ENCODE measurements at regions not wholly inside any gene's neighbourhood (a gene's known extent, or its start where the extent isn't known, plus 50 kb on each side); places are given as distances from the start of the nearest gene placed in this dataset.
"Not testable (repeated sequence)": the region's sequence is repeated elsewhere in the genome, so short reads cannot be mapped to it uniquely, and the experiment has no call there.

DNA sequence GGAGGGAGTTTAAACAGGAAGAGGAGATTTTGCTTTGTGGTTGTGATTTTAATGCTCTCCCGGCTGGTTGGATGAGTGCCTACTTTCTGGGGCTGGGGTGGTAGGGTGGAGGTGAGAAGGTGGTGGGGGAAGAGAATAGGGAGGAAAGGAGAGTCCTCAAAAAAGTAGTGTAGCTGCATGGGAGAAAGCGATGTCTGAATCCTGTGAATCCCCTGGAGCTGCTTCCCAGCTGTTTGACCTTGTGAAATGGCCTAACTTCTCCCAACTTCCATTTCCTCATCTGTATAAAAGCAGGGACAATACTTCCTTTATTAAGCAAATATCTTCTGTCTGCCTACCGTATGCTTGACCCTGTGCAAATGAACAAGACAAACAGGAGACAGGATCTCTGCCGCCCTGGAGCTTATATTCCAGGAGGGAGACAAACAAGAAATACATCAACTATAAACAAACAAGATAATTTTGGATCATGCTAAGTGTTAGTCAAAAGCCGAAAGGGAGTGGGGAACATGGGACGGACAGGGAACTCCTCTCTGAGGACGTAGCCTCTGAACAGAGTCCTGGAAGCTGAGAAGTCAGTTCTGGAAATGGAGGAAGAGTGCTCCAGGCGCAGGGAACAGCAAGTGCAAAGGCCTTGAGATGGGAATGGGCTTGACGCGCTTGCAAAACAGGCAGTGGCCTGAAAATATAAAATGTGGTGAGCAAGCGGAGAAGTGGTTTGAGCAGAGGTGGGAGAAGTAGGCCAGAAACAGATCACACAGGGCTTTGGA lies 103.5 kb downstream of the SPRY4 start:
- peak; percentile 37 to 68 for DNase-seq

DNA sequence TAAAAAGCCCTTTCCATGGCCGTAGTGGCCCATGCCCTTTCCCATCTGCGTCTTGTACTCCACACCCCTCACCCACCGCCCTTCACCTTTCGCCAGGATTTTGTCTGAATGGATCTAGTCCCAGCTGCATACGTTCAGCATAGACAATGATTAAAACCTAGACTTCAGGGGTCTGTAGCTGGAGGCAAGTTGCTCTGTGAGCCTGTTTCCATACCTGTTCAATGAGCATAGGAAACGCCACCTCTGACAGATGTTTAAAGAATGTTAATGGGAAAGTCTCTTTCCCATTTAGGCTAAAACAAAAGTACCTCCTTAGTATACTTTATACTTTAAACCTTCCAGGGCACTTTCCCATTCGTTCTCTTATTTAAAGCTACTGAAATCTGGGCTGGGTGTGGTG lies 105.7 kb downstream of the SPRY4 start:
- DNase-seq: no peak

DNA sequence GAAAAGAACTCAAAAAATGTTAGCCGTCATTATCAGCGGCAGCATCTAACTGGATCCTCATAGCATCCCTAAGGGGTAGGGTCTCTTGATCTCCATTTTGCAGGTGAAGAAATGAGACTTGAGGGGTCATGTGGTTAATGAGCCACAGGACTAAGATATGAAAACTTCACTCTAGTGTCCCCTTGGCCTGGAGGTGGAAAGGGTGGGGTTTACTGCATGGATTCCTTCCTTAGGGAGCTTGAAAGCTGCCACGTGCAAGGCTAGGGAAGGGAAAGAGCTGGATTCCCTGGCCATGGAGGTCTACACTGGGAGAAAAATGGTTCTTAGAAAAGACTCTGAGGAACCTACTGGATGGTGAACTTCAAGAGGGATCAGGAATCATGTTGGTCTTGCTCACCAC lies 107.9 kb downstream of the SPRY4 start:
- no peak for DNase-seq

DNA sequence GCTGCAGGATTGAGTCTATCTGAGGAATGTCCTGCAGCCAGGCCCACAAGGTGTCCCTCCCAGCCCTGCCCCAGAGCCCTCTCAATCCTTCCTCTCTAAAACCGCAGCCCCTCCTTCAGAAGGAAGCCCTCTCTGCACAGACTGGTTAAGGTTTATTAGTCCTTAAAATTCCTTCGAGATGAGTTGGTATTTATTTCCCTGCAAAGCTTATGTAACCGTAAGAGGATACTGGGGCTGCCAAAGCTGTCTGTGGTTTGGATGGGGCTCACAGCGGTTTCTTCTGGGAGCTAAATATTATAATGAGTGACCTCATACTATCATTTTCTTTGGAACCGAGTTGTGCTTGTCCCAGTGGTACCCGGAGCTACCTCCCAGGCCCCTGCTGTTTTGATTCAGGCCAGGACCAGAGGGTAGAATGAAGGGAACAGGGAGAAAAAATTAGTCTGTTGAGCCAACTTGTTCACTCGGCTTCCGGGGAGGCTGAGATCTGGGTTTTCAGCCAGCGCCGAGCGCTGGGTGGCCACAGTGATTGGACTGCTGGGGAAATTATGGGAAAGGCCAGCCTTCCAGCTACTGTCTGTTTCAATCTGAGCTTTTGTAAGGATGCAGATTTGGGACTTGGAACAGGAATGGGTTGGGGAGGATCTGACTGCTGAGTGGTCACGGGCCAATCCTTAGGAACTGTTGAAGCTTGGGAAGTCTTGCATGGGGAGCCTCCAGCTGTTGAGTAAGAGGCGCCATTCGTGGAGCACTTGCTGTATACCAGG lies 107.5 kb downstream of the NDFIP1 start:
- DNase-seq: no peak

DNA sequence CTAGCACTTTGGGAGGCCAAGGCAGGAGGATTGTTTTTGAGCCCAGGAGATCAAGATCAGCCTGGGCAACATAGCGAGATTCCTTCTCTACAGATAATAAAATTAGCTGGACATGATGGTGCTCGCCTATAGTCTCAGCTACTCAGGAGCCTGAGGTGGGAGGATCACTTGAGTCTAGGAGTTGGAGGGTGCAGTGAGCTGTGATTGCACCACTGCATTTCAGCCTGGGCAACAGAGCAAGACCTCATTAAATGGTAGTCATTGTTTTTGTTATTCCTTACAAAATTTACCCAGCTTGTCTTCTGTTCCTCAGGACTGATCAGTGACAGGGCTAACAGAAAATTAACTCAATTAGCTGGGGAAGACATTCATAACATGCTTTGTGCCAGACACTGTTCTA lies 104.5 kb downstream of the NDFIP1 start:
- DNase-seq: no peak

DNA sequence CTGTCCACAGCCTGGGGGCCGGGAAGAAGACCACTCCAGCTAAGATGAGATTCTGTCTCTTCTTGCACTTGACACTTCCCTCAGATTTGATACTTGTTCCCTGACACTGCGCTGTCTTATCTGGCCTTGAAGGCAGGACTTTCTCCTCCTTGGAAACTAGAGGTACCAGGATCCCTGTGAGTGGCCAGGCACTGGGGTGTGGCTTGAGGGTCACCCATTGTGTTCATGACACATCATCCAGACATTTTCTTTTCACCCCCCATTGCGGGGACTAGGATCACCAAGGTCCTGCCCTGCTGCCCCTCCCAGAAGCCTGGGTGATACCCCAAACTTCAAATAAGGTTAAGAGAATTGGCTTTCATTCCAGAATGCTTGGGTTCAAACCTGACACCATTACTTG lies 103.3 kb downstream of the NDFIP1 start:
- DNase-seq: no peak

DNA sequence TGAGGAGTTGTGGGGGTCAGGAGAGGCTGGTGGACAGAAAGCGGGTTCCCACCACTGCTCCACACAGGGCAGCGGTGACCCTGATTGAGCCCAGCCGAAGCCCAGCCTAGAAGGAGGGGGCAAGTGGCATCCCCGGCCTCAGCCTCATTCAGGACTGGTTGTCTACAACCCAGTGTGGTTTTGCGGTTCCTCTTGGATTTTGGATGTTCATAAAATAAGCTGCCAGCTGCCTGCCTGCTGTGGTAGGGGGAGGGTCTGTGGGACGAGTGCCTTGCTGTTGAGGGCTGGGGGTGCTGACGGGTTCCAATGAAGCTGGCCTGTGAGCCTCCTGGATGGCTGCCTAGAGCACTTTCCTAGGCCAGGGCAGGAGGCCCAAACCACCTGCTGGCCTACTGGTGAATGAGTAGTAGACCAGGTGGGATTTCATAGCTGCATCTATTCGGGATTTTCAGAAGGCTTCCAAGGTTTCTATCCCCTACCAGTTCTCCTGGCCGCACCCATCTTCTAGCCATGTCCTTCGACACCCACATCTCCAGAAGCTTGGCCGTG lies 102.4 kb downstream of the NDFIP1 start:
- no peak for DNase-seq

DNA sequence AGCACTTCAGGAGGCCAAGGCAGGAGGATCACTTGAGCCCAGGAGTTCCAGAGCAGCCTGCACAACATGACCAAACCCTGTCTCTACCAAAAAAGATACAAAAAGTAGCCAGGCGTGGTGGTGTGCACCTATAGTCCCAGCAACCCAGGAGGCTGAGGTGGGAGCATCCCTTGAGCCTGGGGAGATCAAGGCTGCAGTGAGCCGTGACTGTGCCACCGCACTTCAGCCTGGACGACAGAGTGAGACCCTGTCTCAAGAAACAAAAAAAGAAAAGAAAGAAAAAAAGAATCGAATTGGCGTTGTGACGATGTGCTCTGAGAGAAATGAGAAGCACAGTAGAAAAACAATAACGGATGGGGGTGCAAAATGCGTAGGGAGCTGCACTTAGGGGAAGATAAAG lies 101.4 kb downstream of the NDFIP1 start:
- DNase-seq: no peak

DNA sequence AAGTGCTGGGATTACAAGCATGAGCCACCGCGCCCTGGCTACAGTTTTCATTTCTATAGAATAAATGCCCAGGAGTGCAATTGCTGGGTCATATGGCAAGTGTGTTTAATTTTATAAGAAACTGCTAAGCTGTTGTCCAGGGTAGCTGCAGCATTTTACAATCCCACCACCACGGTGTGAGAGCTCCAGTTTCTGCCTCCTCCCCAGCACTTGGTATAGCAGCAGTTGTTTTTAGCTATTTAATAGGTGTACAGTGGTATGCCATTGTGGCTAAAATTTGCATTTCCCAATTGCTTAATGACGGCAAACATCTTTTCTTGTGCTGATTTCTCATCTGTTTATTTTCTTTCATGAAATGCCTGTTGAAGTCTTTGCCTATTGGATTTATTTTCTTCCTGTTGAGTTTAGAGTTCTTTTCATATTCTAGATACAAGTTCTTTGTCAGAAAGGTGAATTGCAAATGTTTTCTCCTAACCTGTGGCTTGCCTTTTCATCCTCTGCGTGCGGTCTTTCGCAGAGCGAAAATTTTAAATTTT lies 100.3 kb downstream of the NDFIP1 start:
- DNase-seq: no peak

DNA sequence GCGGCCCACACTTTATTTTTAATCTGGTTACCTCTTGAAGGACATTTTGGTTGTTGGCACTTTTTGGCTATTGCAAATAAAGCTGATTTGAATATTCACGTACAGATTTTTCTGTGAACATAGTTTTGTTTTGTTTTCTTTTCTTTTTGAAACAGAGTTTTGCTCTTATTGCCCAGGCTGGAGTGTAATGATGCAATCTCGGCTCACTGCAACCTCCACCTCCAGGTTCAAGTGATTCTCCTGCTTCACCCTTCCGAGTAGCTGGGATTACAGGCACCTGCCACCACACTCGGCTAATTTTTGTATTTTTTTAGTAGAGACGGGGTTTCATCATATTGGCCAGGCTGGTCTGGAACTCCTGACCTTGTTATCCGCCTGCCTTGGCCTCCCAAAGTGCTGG lies 99.7 kb downstream of the NDFIP1 start:
- not testable (repeated sequence) for DNase-seq

DNA sequence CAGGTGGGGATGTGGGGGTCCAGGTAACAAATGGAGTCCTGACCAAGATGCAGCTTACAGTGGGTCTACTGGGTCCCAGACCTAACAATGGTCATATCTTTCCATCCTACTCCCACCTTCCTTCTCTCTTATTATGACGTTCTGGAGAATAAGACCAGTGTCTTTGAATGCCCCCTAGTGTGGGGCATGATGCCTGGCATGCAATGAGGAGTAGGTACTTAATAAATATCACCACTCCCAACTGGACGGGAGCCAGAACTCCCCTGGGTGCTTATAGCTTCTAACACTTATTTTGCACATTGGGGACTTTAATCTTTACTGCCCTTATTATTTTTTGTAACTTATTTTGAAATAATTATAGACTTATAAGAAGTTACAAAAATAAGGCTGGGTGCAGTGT lies 98.2 kb downstream of the NDFIP1 start:
- DNase-seq: no peak

DNA sequence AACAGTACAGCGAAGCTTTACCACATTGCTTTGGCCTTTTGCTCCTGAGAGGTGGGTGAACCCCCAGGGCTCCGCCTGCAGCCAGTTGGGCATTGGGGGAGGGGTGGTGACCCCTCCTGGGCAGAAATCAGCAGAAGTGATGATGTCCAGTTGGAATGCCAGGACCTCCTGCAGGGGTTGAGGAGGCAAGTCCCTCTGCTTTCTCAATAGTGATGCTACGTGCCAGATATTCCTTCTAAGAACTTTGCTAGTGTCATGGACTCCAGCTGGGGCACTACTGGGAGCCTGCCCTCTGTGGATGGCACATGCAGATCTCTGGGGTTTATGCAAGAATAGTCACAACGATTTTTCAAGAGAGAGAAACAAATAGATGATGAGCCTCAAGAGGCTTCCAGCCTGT lies 95.6 kb downstream of the NDFIP1 start:
- no peak for DNase-seq
